ENCODE measurements at regions not wholly inside any gene's neighbourhood (a gene's known extent, or its start where the extent isn't known, plus 50 kb on each side); places are given as distances from the start of the nearest gene placed in this dataset.

- TF ChIP-seq, protein P1, sequence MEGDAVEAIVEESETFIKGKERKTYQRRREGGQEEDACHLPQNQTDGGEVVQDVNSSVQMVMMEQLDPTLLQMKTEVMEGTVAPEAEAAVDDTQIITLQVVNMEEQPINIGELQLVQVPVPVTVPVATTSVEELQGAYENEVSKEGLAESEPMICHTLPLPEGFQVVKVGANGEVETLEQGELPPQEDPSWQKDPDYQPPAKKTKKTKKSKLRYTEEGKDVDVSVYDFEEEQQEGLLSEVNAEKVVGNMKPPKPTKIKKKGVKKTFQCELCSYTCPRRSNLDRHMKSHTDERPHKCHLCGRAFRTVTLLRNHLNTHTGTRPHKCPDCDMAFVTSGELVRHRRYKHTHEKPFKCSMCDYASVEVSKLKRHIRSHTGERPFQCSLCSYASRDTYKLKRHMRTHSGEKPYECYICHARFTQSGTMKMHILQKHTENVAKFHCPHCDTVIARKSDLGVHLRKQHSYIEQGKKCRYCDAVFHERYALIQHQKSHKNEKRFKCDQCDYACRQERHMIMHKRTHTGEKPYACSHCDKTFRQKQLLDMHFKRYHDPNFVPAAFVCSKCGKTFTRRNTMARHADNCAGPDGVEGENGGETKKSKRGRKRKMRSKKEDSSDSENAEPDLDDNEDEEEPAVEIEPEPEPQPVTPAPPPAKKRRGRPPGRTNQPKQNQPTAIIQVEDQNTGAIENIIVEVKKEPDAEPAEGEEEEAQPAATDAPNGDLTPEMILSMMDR (conservative IDR thresholded peaks at IDR 0.05; ENCODE audit: low read length) = no peak
- TF ChIP-seq EZH2phosphoT487 (IDR thresholded peaks at IDR 0.05; ENCODE audit: borderline replicate concordance) = no peak
Measured at GRCh38 chr9:82054264-82055015, 65.9 kb downstream of the SPATA31D1 start.

All from Loucy (cell line).